Neural progenitor cell (in vitro differentiated cells): ENCODE measurements at regions not wholly inside any gene's neighbourhood (a gene's known extent, or its start where the extent isn't known, plus 50 kb on each side); places are given as distances from the start of the nearest gene placed in this dataset.
A peak's percentile ranks its signal among the peaks of the same experiment; 100 is the strongest.

Experiments used
- DNase-seq: peaks from one replicate; pipeline ENCODE4 v3.0.0-alpha.2; 2016; ENCODE audit warnings: low spot score
- H2AFZ ChIP-seq: fragments of 200-600 bp; sonication (generic); replicated peaks from 2 replicates; pipeline ENCODE4 v1.6.1; 2016; ENCODE audit warnings: antibody characterized with exemption
- H3F3A ChIP-seq: fragments of 200-600 bp; sonication (generic); 2 replicates; pipeline ENCODE4 v1.6.1; 2016; ENCODE audit warnings: antibody characterized with exemption, low read depth
- H3K27ac ChIP-seq: fragments of 200-600 bp; sonication (generic); 2 replicates; pipeline ENCODE4 v1.5.1; 2016; ENCODE audit warnings: mild to moderate bottlenecking
- H3K27me3 ChIP-seq: fragments of 200-600 bp; sonication (generic); 2 replicates; pipeline ENCODE4 v1.6.1; 2016; ENCODE audit warnings: mild to moderate bottlenecking, moderate library complexity
- H3K36me3 ChIP-seq: fragments of 200-600 bp; sonication (generic); 2 replicates; pipeline ENCODE4 v1.5.1; 2016
- H3K4me1 ChIP-seq: fragments of 200-600 bp; sonication (generic); 2 replicates; pipeline ENCODE4 v1.6.1; 2016; ENCODE audit warnings: mixed run types
- H3K4me2 ChIP-seq: fragments of 200-600 bp; sonication (generic); 2 replicates; pipeline ENCODE4 v1.6.1; 2016
- H3K4me3 ChIP-seq: fragments of 200-600 bp; sonication (generic); 2 replicates; pipeline ENCODE4 v1.5.1; 2016
- H3K79me2 ChIP-seq: fragments of 200-600 bp; sonication (generic); 2 replicates; pipeline ENCODE4 v1.6.1; 2016; ENCODE audit warnings: low read depth
- H3K9ac ChIP-seq: fragments of 200-600 bp; sonication (generic); 2 replicates; pipeline ENCODE4 v1.6.1; 2016
- H3K9me3 ChIP-seq: fragments of 200-600 bp; sonication (generic); 2 replicates; pipeline ENCODE4 v1.5.1; 2016; ENCODE audit warnings: low read depth
- H4K20me1 ChIP-seq: fragments of 200-600 bp; sonication (generic); 2 replicates; pipeline ENCODE4 v1.6.1; 2016; ENCODE audit warnings: low read depth
- H3K27ac Mint-ChIP-seq: 3 replicates; pipeline ENCODE4 v1.8.0; 2021; ENCODE audit warnings: mixed read lengths
- H3K27me3 Mint-ChIP-seq: 2 replicates; pipeline ENCODE4 v1.8.0; 2022; ENCODE audit warnings: low read depth, mild to moderate bottlenecking, inconsistent platforms, moderate library complexity, mixed read lengths; ENCODE audit not compliant: insufficient read depth
- H3K36me3 Mint-ChIP-seq: 3 replicates; pipeline ENCODE4 v1.8.0; 2021; ENCODE audit warnings: mixed read lengths
- H3K4me1 Mint-ChIP-seq: 3 replicates; pipeline ENCODE4 v1.8.0; 2021; ENCODE audit warnings: mixed read lengths
- H3K4me3 Mint-ChIP-seq: 3 replicates; pipeline ENCODE4 v1.8.0; 2021; ENCODE audit warnings: mild to moderate bottlenecking, moderate library complexity, mixed read lengths
- H3K9me3 Mint-ChIP-seq: 3 replicates; pipeline ENCODE4 v1.8.0; 2020; ENCODE audit warnings: mixed read lengths
- CTCF ChIP-seq: fragments of 200-600 bp; sonication (generic); IDR thresholded peaks from 2 replicates; pipeline ENCODE4 v1.5.1; 2017; ENCODE audit warnings: antibody characterized with exemption, mild to moderate bottlenecking
- EZH2 ChIP-seq: fragments of 200-600 bp; sonication (generic); IDR thresholded peaks from 2 replicates; pipeline ENCODE4 v1.6.1; 2017; ENCODE audit warnings: antibody characterized with exemption, mild to moderate bottlenecking, moderate library complexity
- EZH2phosphoT487 ChIP-seq: fragments of 200-600 bp; sonication (generic); IDR thresholded peaks from 2 replicates; pipeline ENCODE4 v1.6.1; 2017; ENCODE audit warnings: antibody characterized with exemption

GRCh38 chr5:156126716-156127115, 200.2 kb upstream of the SGCD start:
- Histone ChIP-seq H3K4me3 (no peak overlapping the region), H3K27ac (no peak overlapping the region), H3K27me3 (no peaks in the 10 kb centered on the region), H3K4me2 (no peak overlapping the region), H3K4me1 (no peaks in the 10 kb centered on the region), H3F3A (no peaks in the 10 kb centered on the region), H3K9me3 (no peaks in the 10 kb centered on the region), H2AFZ (no peak overlapping the region), H3K36me3 (no peaks in the 10 kb centered on the region), H3K9ac (no peak overlapping the region), H4K20me1 (no peaks in the 10 kb centered on the region), H3K79me2 (no peaks in the 10 kb centered on the region)
- H3K9me3 Mint-ChIP-seq, result no peaks in the 10 kb centered on the region
- no peak overlapping the region for H3K27ac Mint-ChIP-seq
- no peak overlapping the region for H3K4me3 Mint-ChIP-seq
- no peaks in the 10 kb centered on the region for H3K27me3 Mint-ChIP-seq
- no peak for DNase-seq
- TF ChIP-seq EZH2 (no peak), CTCF (no peak), EZH2phosphoT487 (no peak)
- H3K4me1 Mint-ChIP-seq, result no peaks in the 10 kb centered on the region
- H3K36me3 Mint-ChIP-seq, result no peaks in the 10 kb centered on the region

- Histone ChIP-seq H3K4me3 (no peak overlapping the region), H3K9ac (no peak overlapping the region), H3K9me3 (no peaks in the 10 kb centered on the region), H3F3A (no peaks in the 10 kb centered on the region), H3K27me3 (no peaks in the 10 kb centered on the region), H4K20me1 (no peaks in the 10 kb centered on the region), H3K4me1 (no peaks in the 10 kb centered on the region), H3K27ac (no peak overlapping the region), H3K79me2 (no peaks in the 10 kb centered on the region), H3K36me3 (no peaks in the 10 kb centered on the region), H2AFZ (no peak overlapping the region), H3K4me2 (no peak overlapping the region)
- Mint-ChIP-seq H3K4me3 (no peak overlapping the region), H3K27ac (no peak overlapping the region), H3K4me1 (no peaks in the 10 kb centered on the region), H3K27me3 (no peaks in the 10 kb centered on the region), H3K36me3 (no peaks in the 10 kb centered on the region), H3K9me3 (no peaks in the 10 kb centered on the region)
- TF ChIP-seq CTCF (no peak), EZH2 (no peak), EZH2phosphoT487 (no peak)
- no peak for DNase-seq
Observed at GRCh38 chr5:156128026-156128425, 198.9 kb upstream of the SGCD start.

- Histone ChIP-seq H3K4me1 (no peaks in the 10 kb centered on the region), H3K27me3 (no peaks in the 10 kb centered on the region), H3K4me3 (no peak overlapping the region), H4K20me1 (no peaks in the 10 kb centered on the region), H3K27ac (no peak overlapping the region), H3K9ac (no peak overlapping the region), H3K36me3 (no peaks in the 10 kb centered on the region), H3K79me2 (no peaks in the 10 kb centered on the region), H3K4me2 (no peak overlapping the region), H3F3A (no peaks in the 10 kb centered on the region), H2AFZ (no peak overlapping the region), H3K9me3 (no peaks in the 10 kb centered on the region)
- Mint-ChIP-seq H3K4me3 (no peak overlapping the region), H3K27me3 (no peaks in the 10 kb centered on the region), H3K36me3 (no peaks in the 10 kb centered on the region), H3K4me1 (no peaks in the 10 kb centered on the region), H3K27ac (no peak overlapping the region), H3K9me3 (no peaks in the 10 kb centered on the region)
- DNase-seq, result no peak
- TF ChIP-seq EZH2phosphoT487 (no peak), EZH2 (no peak), CTCF (no peak)
Observed at GRCh38 chr5:156134216-156134615, 192.7 kb upstream of the SGCD start.

GRCh38 chr5:156135531-156135930, 191.4 kb upstream of the SGCD start:
- TF ChIP-seq EZH2 (no peak), CTCF (no peak), EZH2phosphoT487 (no peak)
- H3K9me3 Mint-ChIP-seq, result no peaks in the 10 kb centered on the region
- peak overlapping the region; percentile 8 for H3K4me3 Mint-ChIP-seq
- Histone ChIP-seq H3K4me3 (no peak overlapping the region), H3K79me2 (no peaks in the 10 kb centered on the region), H3F3A (no peaks in the 10 kb centered on the region), H3K9me3 (no peaks in the 10 kb centered on the region), H3K9ac (no peak overlapping the region), H2AFZ (no peak overlapping the region), H3K27ac (no peak overlapping the region), H3K36me3 (no peaks in the 10 kb centered on the region), H3K4me2 (no peak overlapping the region), H4K20me1 (no peaks in the 10 kb centered on the region), H3K4me1 (no peaks in the 10 kb centered on the region), H3K27me3 (no peaks in the 10 kb centered on the region)
- no peaks in the 10 kb centered on the region for H3K4me1 Mint-ChIP-seq
- DNase-seq, result no peak
- no peaks in the 10 kb centered on the region for H3K36me3 Mint-ChIP-seq
- H3K27ac Mint-ChIP-seq, result no peak overlapping the region
- H3K27me3 Mint-ChIP-seq, result no peaks in the 10 kb centered on the region
